VCaP (cell line): ENCODE measurements at regions not wholly inside any gene's neighbourhood (a gene's known extent, or its start where the extent isn't known, plus 50 kb on each side); places are given as distances from the start of the nearest gene placed in this dataset.
A peak's percentile ranks its signal among the peaks of the same experiment; 100 is the strongest.
"Not testable (repeated sequence)": the region's sequence is repeated elsewhere in the genome, so short reads cannot be mapped to it uniquely, and the experiment has no call there.

Source experiments
- H3K27ac ChIP-seq: fragments of 450-650 bp; 2 replicates; pipeline ENCODE4 v1.5.1; 2017
- TF ChIP-seq, protein P1 (sequence below): fragments of 450-650 bp; conservative IDR thresholded peaks from 2 replicates; pipeline ENCODE4 v1.5.1; 2017; ENCODE audit warnings: mild to moderate bottlenecking, moderate library complexity

- H3K27ac ChIP-seq = no peak overlapping the region
- TF ChIP-seq, protein P1, sequence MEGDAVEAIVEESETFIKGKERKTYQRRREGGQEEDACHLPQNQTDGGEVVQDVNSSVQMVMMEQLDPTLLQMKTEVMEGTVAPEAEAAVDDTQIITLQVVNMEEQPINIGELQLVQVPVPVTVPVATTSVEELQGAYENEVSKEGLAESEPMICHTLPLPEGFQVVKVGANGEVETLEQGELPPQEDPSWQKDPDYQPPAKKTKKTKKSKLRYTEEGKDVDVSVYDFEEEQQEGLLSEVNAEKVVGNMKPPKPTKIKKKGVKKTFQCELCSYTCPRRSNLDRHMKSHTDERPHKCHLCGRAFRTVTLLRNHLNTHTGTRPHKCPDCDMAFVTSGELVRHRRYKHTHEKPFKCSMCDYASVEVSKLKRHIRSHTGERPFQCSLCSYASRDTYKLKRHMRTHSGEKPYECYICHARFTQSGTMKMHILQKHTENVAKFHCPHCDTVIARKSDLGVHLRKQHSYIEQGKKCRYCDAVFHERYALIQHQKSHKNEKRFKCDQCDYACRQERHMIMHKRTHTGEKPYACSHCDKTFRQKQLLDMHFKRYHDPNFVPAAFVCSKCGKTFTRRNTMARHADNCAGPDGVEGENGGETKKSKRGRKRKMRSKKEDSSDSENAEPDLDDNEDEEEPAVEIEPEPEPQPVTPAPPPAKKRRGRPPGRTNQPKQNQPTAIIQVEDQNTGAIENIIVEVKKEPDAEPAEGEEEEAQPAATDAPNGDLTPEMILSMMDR = no peak
Measured at GRCh38 chr2:5183031-5183430, 509.2 kb upstream of the SOX11 start.

DNA sequence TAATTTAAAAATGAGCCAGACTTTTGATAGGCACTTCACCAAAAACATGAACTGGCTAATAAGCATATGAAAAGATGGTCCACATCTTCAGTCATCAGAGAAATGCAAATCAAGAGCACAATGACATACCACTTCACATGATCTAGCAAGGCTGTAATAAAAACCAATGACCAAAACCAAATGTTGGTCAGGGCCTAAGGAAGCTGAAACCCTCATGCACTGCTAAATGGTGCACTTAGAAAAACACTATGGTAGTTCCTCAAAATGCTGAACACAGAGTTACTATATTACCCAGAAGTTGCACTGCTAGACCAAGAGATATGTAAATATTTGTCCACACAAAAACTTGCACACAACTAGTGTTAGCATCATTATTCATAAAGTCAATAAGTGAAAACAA, 504.9 kb upstream of the SOX11 start:
- H3K27ac ChIP-seq = no peak overlapping the region
- TF ChIP-seq, protein P1 = no peak

DNA sequence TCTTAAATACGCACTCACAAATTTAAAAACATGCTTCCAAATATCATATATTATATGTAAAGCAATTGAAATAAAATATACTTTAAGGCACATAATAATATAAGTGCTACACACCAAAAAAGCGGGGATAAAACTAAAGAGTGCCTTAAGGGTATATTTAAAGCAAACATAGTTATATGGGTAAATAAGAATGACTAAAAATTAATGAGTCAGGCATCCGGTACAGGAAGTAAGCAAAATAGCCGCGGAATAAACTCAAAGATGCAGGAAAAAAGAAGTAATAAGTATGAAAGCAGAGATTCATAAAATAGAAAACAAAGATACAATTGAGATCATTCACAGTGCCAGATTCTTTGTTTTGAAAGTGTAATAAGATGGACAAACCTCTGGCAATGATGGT, 503.5 kb upstream of the SOX11 start:
- H3K27ac ChIP-seq = no peak overlapping the region
- TF ChIP-seq, protein P1 = no peak

DNA sequence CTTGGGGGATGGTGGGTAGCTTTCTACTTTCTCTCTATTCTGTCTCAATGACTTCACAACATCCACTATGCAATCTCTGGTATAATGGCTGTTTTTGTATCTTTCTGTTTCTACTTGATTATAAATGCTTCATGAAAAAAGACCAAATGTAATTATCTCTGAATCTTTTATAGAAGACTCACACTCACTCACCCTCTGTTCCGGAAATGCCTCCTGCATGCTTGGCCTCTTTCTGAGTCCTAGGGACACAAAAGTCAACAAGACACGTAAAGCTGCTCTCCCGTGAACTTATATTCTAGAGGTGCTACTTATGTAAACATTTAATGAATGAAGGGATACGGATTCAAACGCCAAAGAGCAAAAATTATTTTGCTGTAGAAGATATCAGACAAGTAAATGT, 502.2 kb upstream of the SOX11 start:
- TF ChIP-seq, protein P1 = no peak
- H3K27ac ChIP-seq = no peak overlapping the region

GRCh38 chr2:5195636-5196035, 496.5 kb upstream of the SOX11 start:
- H3K27ac ChIP-seq = no peak overlapping the region
- TF ChIP-seq, protein P1 = no peak

DNA sequence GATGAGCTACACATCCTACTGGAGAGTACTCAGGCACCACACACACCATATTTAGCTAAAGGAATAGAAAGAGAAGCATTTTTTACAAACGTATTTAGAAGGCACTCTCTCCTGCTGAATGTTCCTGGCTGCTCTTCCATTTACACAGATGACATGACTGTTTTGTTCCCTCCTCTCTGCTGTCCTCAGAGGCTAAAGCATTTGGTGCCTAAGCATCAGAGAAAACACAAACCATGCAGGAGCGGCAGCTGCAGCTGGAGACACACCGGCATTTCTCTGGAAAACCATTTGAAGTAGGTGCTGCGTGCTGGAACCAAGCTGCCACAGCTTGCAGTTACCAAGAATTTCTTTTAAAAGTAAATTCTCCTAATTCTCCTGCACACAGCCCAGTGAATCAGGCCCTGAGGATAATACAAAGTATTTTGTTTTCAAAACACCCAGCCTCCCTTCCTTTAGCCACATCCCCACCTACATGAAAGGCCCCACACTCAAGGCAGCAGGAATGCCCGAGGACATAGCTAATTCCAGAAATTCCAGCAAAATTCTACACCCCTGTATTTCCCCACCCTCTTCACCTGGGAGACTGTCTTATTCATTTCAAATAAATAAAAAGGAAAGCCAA, 488.9 kb upstream of the SOX11 start:
- TF ChIP-seq, protein P1 = no peak
- peak overlapping the region; percentile 67; the same call in 1 of the 2 replicates for H3K27ac ChIP-seq

DNA sequence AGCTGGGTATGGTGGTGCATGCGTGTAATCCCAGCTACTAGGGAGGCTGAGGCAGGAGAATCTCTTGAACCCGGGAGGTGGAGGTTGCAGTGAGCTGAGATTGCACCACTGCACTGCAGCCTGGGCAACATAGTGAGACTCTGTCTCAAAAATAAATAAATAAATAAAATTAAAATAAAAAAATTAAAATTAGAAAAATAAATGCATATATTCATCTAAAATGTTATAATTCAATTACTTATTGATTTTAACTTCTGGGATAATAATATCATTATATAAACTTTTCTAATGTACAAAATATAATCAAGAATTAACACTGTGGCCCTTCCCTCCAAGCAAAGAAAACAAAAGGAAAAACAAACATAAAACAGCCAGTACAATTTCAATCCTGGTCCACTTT, 485.4 kb upstream of the SOX11 start:
- H3K27ac ChIP-seq = not testable (repeated sequence)

GRCh38 chr2:5215989-5216607, 476.1 kb upstream of the SOX11 start:
- TF ChIP-seq, protein P1 = no peak
- H3K27ac ChIP-seq = no peak overlapping the region
